ENCODE measurements at regions not wholly inside any gene's neighbourhood (a gene's known extent, or its start where the extent isn't known, plus 50 kb on each side); places are given as distances from the start of the nearest gene placed in this dataset.

- no peak for TF ChIP-seq POLR2A (IDR thresholded peaks at IDR 0.05)
- intact Hi-C loops (cut with DNase I; ENCODE audit: low total_unique reads) = no loop called here
- no peak for DNase-seq (ENCODE audit: low spot score in 2 of 2)
- WGBS, 2 donors = 83% methylated on average over 4 of the region's 4 CpGs
- H3K4me3 ChIP-seq (ENCODE audit: low read depth, poor library complexity, severe bottlenecking) = no peak overlapping the region
These were observed 89.0 kb upstream of the PNPT1 start for GRCh38 chr2:55782528-55783173.

GRCh38 chr2:55781542-55781941 lies 87.9 kb upstream of the PNPT1 start:
- WGBS, 2 donors = 86 to 97% methylated on average over 1 of the region's 1 CpG
- intact Hi-C loops (cut with DNase I; ENCODE audit: low total_unique reads) = no loop called here
- TF ChIP-seq POLR2A (IDR thresholded peaks at IDR 0.05) = no peak
- no peak for TF ChIP-seq CTCF (IDR thresholded peaks at IDR 0.05)
- no peak overlapping the region for H3K4me3 ChIP-seq (ENCODE audit: low read depth, poor library complexity, severe bottlenecking)
- DNase-seq (ENCODE audit: low spot score in 2 of 2) = no peak

GRCh38 chr2:55780697-55781096 lies 87.1 kb upstream of the PNPT1 start:
- no peak overlapping the region for H3K4me3 ChIP-seq (ENCODE audit: low read depth, poor library complexity, severe bottlenecking)
- intact Hi-C loops (cut with DNase I; ENCODE audit: low total_unique reads) = no loop called here
- WGBS, 2 donors = 63% methylated on average over 1 of the region's 1 CpG
- no peak for DNase-seq (ENCODE audit: low spot score in 2 of 2)
- TF ChIP-seq POLR2A (IDR thresholded peaks at IDR 0.05) (no peak), CTCF (IDR thresholded peaks at IDR 0.05) (no peak)

- no peak for DNase-seq (ENCODE audit: low spot score in 2 of 2)
- no peak overlapping the region for H3K4me3 ChIP-seq (ENCODE audit: low read depth, poor library complexity, severe bottlenecking)
- 52 to 56% methylated on average over 7 of the region's 7 CpGs for WGBS, 2 donors
- intact Hi-C loops (cut with DNase I; ENCODE audit: low total_unique reads) = loop anchor here (10.0 kb wide), 1 partner anchor 185 kb away; no protein-coding TSS in a partner anchor
- TF ChIP-seq CTCF (IDR thresholded peaks at IDR 0.05) (no peak), POLR2A (IDR thresholded peaks at IDR 0.05) (no peak)
These were observed 86.1 kb upstream of the PNPT1 start for GRCh38 chr2:55779459-55780421.

GRCh38 chr2:55776966-55777365 lies 83.3 kb upstream of the PNPT1 start:
- 90 to 93% methylated on average over 3 of the region's 3 CpGs for WGBS, 2 donors
- H3K4me3 ChIP-seq (ENCODE audit: low read depth, poor library complexity, severe bottlenecking) = no peak overlapping the region
- DNase-seq (ENCODE audit: low spot score in 2 of 2) = no peak
- intact Hi-C loops (cut with DNase I; ENCODE audit: low total_unique reads) = loop anchor here (10.0 kb wide), 1 partner anchor 188 kb away; no protein-coding TSS in a partner anchor
- TF ChIP-seq CTCF (IDR thresholded peaks at IDR 0.05) = no peak
- TF ChIP-seq POLR2A (IDR thresholded peaks at IDR 0.05) = no peak

- no peak for DNase-seq (ENCODE audit: low spot score in 2 of 2)
- TF ChIP-seq CTCF (IDR thresholded peaks at IDR 0.05) (no peak), POLR2A (IDR thresholded peaks at IDR 0.05) (no peak)
- intact Hi-C loops (cut with DNase I; ENCODE audit: low total_unique reads) = loop anchor here (10.0 kb wide), 1 partner anchor 188 kb away; no protein-coding TSS in a partner anchor
- H3K4me3 ChIP-seq (ENCODE audit: low read depth, poor library complexity, severe bottlenecking) = no peak overlapping the region
- WGBS, 2 donors = 47 to 48% methylated on average over 2 of the region's 2 CpGs
These were observed 82.8 kb upstream of the PNPT1 start for GRCh38 chr2:55776479-55776878.

Measured in lower leg skin (tissue), 4 donors.